Endothelial cell (in vitro differentiated cells): ENCODE measurements at regions not wholly inside any gene's neighbourhood (a gene's known extent, or its start where the extent isn't known, plus 50 kb on each side); places are given as distances from the start of the nearest gene placed in this dataset.
"Not testable (repeated sequence)": the region's sequence is repeated elsewhere in the genome, so short reads cannot be mapped to it uniquely, and the experiment has no call there.

Source experiments
- DNase-seq: peaks from one replicate; pipeline ENCODE4 v3.0.0; 2021; ENCODE audit warnings: low spot score
- H3K27ac Mint-ChIP-seq: one replicate; pipeline ENCODE4 v1.8.0; 2021; ENCODE audit warnings: mixed read lengths, inconsistent platforms; ENCODE audit not compliant: unreplicated experiment
- H3K27me3 Mint-ChIP-seq: one replicate; pipeline ENCODE4 v1.8.0; 2021; ENCODE audit warnings: mild to moderate bottlenecking, moderate library complexity, mixed read lengths, inconsistent platforms; ENCODE audit not compliant: unreplicated experiment
- H3K36me3 Mint-ChIP-seq: one replicate; pipeline ENCODE4 v1.8.0; 2021; ENCODE audit warnings: mild to moderate bottlenecking, low read depth, mixed read lengths, inconsistent platforms; ENCODE audit not compliant: unreplicated experiment
- H3K4me1 Mint-ChIP-seq: one replicate; pipeline ENCODE4 v1.8.0; 2021; ENCODE audit warnings: mild to moderate bottlenecking, mixed read lengths, inconsistent platforms; ENCODE audit not compliant: unreplicated experiment
- H3K4me3 Mint-ChIP-seq: one replicate; pipeline ENCODE4 v1.8.0; 2021; ENCODE audit warnings: mild to moderate bottlenecking, mixed read lengths, inconsistent platforms; ENCODE audit not compliant: unreplicated experiment
- H3K9me3 Mint-ChIP-seq: one replicate; pipeline ENCODE4 v1.8.0; 2021; ENCODE audit warnings: mixed read lengths, inconsistent platforms; ENCODE audit not compliant: unreplicated experiment
- TF ChIP-seq, protein P1 (sequence below): fragments of 200-600 bp; sonication (generic); IDR thresholded peaks from one replicate; pipeline ENCODE4 v1.5.0; 2021; ENCODE audit warnings: antibody characterized with exemption; ENCODE audit not compliant: unreplicated experiment

DNA sequence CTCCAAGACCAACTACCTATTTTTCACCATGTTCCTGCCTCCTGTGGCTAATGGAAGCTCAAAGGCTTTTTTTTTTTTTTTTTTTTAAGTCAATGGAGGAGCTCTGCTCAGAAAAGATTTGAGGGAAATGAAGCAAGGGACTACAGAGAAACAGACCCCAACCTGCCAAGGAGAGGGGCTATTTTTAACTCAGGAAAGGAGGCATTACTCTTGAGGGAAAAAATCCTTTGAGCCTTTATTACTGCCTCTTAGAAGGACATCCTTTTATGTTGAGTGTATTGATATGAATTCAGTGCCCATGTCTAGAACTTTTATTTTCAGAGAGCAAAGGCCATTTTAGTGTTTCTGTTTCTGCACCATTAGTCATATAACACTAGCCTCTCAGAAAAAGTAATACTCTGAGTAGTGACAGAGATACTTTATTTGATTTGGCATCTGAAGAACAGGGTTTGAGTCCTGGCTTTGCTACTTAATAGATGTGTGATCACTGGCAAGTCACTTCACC, 68.1 kb upstream of the PCDH8 start:
- DNase-seq, result no peak
- Mint-ChIP-seq H3K36me3 (no peaks in the 10 kb centered on the region), H3K27me3 (peaks cover 3% of the 10 kb centered on the region), H3K27ac (no peak overlapping the region), H3K4me1 (no peaks in the 10 kb centered on the region), H3K9me3 (no peaks in the 10 kb centered on the region), H3K4me3 (no peak overlapping the region)
- TF ChIP-seq, protein P1, sequence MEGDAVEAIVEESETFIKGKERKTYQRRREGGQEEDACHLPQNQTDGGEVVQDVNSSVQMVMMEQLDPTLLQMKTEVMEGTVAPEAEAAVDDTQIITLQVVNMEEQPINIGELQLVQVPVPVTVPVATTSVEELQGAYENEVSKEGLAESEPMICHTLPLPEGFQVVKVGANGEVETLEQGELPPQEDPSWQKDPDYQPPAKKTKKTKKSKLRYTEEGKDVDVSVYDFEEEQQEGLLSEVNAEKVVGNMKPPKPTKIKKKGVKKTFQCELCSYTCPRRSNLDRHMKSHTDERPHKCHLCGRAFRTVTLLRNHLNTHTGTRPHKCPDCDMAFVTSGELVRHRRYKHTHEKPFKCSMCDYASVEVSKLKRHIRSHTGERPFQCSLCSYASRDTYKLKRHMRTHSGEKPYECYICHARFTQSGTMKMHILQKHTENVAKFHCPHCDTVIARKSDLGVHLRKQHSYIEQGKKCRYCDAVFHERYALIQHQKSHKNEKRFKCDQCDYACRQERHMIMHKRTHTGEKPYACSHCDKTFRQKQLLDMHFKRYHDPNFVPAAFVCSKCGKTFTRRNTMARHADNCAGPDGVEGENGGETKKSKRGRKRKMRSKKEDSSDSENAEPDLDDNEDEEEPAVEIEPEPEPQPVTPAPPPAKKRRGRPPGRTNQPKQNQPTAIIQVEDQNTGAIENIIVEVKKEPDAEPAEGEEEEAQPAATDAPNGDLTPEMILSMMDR, result no peak

DNA sequence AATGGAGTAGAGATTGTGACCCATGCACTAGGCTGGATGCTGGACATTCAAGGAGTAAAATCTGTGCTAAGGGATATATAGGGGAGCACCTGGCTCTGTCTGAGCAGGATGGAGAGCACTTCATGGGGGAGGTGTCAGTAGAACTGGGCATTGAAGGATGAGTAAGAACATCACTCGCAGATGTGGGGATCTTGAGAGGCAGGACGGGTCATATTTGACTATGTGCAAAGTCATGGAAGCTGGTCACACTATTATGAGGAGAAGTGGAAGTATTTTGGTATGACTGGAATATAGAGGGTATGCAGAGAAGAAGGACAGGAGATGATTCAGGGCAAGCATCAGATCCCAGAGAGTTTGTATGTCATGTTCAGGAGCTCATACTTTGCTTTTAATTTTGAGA, 62.9 kb upstream of the PCDH8 start:
- Mint-ChIP-seq H3K4me1 (no peaks in the 10 kb centered on the region), H3K27ac (no peak overlapping the region), H3K27me3 (peaks cover 3% of the 10 kb centered on the region), H3K4me3 (no peak overlapping the region), H3K9me3 (no peaks in the 10 kb centered on the region), H3K36me3 (no peaks in the 10 kb centered on the region)
- DNase-seq, result no peak
- TF ChIP-seq, protein P1, result no peak

DNA sequence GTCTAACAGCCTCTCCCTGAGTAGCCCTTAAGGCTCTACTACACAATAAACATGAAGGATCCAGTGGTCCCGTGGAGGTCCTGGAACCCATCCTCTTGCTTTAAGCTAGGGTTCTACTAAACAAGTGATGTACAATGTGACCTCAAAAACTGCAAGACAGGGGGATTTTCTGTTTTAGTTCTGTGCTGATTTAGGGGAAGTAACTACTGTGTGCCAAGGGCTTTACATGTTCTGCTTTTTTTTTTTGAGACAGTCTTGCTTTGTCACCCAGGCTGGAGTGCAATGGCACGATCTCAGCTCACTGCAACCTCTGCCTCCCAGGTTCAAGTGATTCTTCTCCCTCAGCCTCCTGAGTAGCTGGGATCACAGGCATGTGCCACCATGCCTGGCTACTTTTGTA, 61.9 kb upstream of the PCDH8 start:
- H3K36me3 Mint-ChIP-seq, H3K27me3 Mint-ChIP-seq, H3K9me3 Mint-ChIP-seq, H3K4me3 Mint-ChIP-seq, DNase-seq, H3K4me1 Mint-ChIP-seq, H3K27ac Mint-ChIP-seq: not testable (repeated sequence)

DNA sequence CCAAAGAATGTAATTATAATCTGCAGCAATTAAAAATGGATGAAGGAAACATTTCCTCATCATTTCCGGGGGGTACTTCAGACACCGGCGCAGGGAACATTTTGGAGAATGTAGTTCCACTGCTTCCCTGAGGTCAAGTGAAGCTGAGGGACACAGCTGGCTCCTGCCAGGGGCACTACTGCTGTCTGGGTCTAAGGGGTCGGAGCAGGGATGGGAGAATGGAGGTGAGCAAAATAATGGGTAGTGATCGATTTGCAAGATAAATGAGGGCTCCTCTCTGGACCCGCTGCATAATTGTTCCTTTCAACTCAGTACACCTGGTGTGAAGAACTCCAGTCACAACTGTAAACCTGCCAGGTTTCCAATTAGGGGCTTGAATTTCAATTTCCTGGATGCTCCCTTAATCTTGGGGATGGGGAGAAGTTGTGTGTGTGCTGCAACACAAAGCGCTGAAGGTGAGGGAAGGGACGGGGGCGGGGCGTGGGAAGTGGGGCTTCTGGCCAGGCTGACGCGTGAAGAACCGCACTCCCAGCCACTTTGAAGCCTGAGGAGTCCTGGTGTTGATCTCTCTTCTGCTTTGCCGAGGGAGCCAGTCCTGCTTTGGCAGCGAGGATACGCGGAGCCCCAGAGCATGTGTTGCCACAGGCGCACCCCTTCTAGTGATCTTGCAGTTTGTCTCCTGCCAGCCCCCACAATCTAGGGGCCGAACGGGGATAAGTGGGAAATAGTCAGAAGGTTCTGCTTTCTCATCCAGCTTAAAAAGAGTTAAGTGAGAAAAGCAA, 57.9 kb upstream of the PCDH8 start:
- peaks cover 4% of the 10 kb centered on the region for H3K27me3 Mint-ChIP-seq
- no peak overlapping the region for H3K4me3 Mint-ChIP-seq
- H3K27ac Mint-ChIP-seq, result no peak overlapping the region
- DNase-seq, result no peak
- no peaks in the 10 kb centered on the region for H3K36me3 Mint-ChIP-seq
- no peaks in the 10 kb centered on the region for H3K9me3 Mint-ChIP-seq
- TF ChIP-seq, protein P1, result no peak
- no peaks in the 10 kb centered on the region for H3K4me1 Mint-ChIP-seq

DNA sequence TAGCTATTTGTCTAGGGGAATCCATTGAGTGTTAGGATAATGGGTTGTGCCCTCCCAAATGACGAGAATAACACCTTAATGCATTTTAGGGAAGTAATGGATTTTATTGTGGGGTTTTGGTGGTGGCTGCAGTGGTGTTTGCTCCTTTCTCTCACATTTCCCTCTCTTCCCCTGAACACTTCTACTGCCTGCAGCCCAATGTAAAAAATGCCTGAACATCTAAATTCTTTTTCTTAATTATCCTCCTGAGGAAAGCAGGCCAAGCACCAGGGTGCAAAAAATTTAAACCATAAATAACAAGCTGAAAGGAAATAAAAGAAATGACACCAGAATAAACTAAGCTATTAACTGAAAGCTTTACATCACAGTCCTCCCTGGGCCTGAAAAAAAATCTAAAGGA, 57.3 kb upstream of the PCDH8 start:
- H3K4me1 Mint-ChIP-seq, result no peaks in the 10 kb centered on the region
- H3K4me3 Mint-ChIP-seq, result no peak overlapping the region

More for the DNA sequence above, 57.3 kb upstream of the PCDH8 start:
- Mint-ChIP-seq H3K9me3 (no peaks in the 10 kb centered on the region), H3K27me3 (peaks cover 4% of the 10 kb centered on the region), H3K27ac (no peak overlapping the region), H3K36me3 (no peaks in the 10 kb centered on the region)
- DNase-seq, result no peak
- TF ChIP-seq, protein P1, result no peak
